K562 (cell line): ENCODE measurements at regions not wholly inside any gene's neighbourhood (a gene's known extent, or its start where the extent isn't known, plus 50 kb on each side); places are given as distances from the start of the nearest gene placed in this dataset.

ENCODE experiments used
- ATAC-seq: fragments of 200-7000 bp; cut with Tn5 transposase; 3 replicates; pipeline ENCODE4 v1.9.1; 2020; ENCODE audit warnings: moderate library complexity
- BruUV-seq: library from RNA; stranded (reverse); fragments of 400-500 nt; replicated peaks from 2 replicates; lab custom pipeline; 2021; lab: Mats Ljungman, UMichigan
- CTCF ChIA-PET: fragments of 300-600 bp; formaldehyde crosslinking; extraction: SDS; loops from one replicate; lab custom pipeline; 2021; ENCODE audit warnings: low intra/inter-chr PET ratio; lab: Yijun Ruan, JAX
- POLR2A ChIA-PET: fragments of 300-600, 350-650 bp; sonication (Branson Sonifier 250); formaldehyde crosslinking; extraction: SDS; loops from one replicate; lab custom pipeline; 2021; ENCODE audit warnings: antibody characterized with exemption, inconsistent platforms; lab: Yijun Ruan, JAX
- DNase-seq, 4 experiments: peaks; one replicate each; pipeline versions ENCODE4 v3.0.0 to v3.0.0-alpha.2; 2011 to 2018; ENCODE audit warnings: low spot score in 3 of 4, mixed read lengths in 3 of 4; ENCODE audit errors: extremely low read depth in 1 of 4
- FAIRE-seq: peaks from 2 replicates; lab custom pipeline; 2011; peaks lifted over from hg19 to GRCh38; lab: Jason Lieb, UNC
- H2AFZ ChIP-seq: 2 replicates; pipeline ENCODE4 v1.6.0; 2011; ENCODE audit warnings: low read depth, low read length, control low read depth, inconsistent platforms
- H3K27ac ChIP-seq: fragments of 200-600 bp; 3 replicates; pipeline ENCODE4 v1.8.0; 2011; ENCODE audit warnings: low read depth, mild to moderate bottlenecking, control low read depth, inconsistent platforms, low read length, moderate library complexity, mixed read lengths; ENCODE audit errors: extremely low read depth
- H3K27me3 ChIP-seq, 2 experiments: fragments of 300-600 bp in 1 of 2; 2 replicates in 1 of 2; 3 replicates in 1 of 2; pipeline versions ENCODE4 v1.6.0 to v1.8.0; 2011; ENCODE audit warnings: inconsistent platforms in 2 of 2, low read length in 2 of 2, mild to moderate bottlenecking in 1 of 2, mixed read lengths in 1 of 2, moderate library complexity in 1 of 2; ENCODE audit not compliant: control insufficient read depth in 2 of 2, insufficient read depth in 2 of 2
- H3K36me3 ChIP-seq: fragments of 300-600 bp; 3 replicates; pipeline ENCODE4 v1.8.0; 2011; ENCODE audit warnings: mild to moderate bottlenecking, low read length, inconsistent platforms; ENCODE audit not compliant: control insufficient read depth, insufficient read depth
- H3K4me1 ChIP-seq, 2 experiments: fragments of 200-600 bp in 1 of 2; replicated peaks in 1 of 2; 2 replicates in 1 of 2; 3 replicates in 1 of 2; pipeline versions ENCODE4 v1.5.1 to v1.8.0; 2011; ENCODE audit warnings: inconsistent platforms in 2 of 2, low read length in 2 of 2, mild to moderate bottlenecking in 1 of 2, mixed read lengths in 1 of 2, moderate library complexity in 1 of 2; ENCODE audit not compliant: control insufficient read depth in 2 of 2, insufficient read depth in 2 of 2
- H3K4me2 ChIP-seq: 2 replicates; pipeline ENCODE4 v1.6.1; 2011; ENCODE audit warnings: low read length, control low read depth, inconsistent platforms, mixed read lengths; ENCODE audit not compliant: insufficient read depth
- H3K4me3 ChIP-seq: fragments of 200-600 bp; sonication (generic), shearing (Covaris generic); 2 replicates; pipeline ENCODE4 v1.5.1; 2016; ENCODE audit warnings: control low read depth, inconsistent platforms
- H3K79me2 ChIP-seq: fragments of 200-600 bp; 3 replicates; pipeline ENCODE4 v1.8.0; 2011; ENCODE audit warnings: low read length, inconsistent platforms; ENCODE audit not compliant: control insufficient read depth, insufficient read depth
- H3K9ac ChIP-seq, 2 experiments: 2 replicates each; pipeline versions ENCODE4 v1.6.0 to v1.6.1; 2011; ENCODE audit warnings: low read depth in 2 of 2, low read length in 2 of 2, control low read depth in 1 of 2, inconsistent platforms in 1 of 2, mild to moderate bottlenecking in 1 of 2, mixed read lengths in 1 of 2; ENCODE audit not compliant: insufficient read depth in 1 of 2
- H3K9me1 ChIP-seq: one replicate; pipeline ENCODE4 v1.6.0; 2011; ENCODE audit warnings: inconsistent platforms, mild to moderate bottlenecking, low read length, moderate library complexity; ENCODE audit not compliant: control insufficient read depth, insufficient read depth
- H3K9me3 ChIP-seq: replicated peaks from 2 replicates; pipeline ENCODE4 v1.5.1; 2011; ENCODE audit warnings: low read depth, low read length, inconsistent platforms; ENCODE audit not compliant: control insufficient read depth, insufficient read depth
- H4K20me1 ChIP-seq: replicated peaks from 2 replicates; pipeline ENCODE4 v1.6.1; 2011; ENCODE audit warnings: low read length, inconsistent platforms, mixed read lengths; ENCODE audit not compliant: control insufficient read depth, insufficient read depth
- CHD1 ChIP-seq: fragments of 200-600 bp; sonication (generic); IDR thresholded peaks from one replicate; pipeline ENCODE4 v1.6.1; 2012; ENCODE audit warnings: mild to moderate bottlenecking, moderate library complexity, low read length, inconsistent platforms
- CREB1 ChIP-seq, 2 experiments: sonication (generic) in 1 of 2; formaldehyde crosslinking in 1 of 2; IDR thresholded peaks; 2 replicates each; pipeline versions ENCODE4 v1.6.1 to v1.8.0; 2012 to 2022; ENCODE audit warnings: inconsistent platforms in 1 of 2, mild to moderate bottlenecking in 1 of 2, missing genetic modification reagents in 1 of 2, moderate library complexity in 1 of 2
- CREB5 ChIP-seq: fragments of 250-450 bp; sonication (Bioruptor Pico); IDR thresholded peaks from 2 replicates; pipeline ENCODE4 v1.5.0; 2020; ENCODE audit warnings: mild to moderate bottlenecking
- FOS ChIP-seq: IDR thresholded peaks from 3 replicates; pipeline ENCODE4 v1.6.1; 2011; ENCODE audit not compliant: insufficient read length; ENCODE audit errors: extremely low read depth
- GTF2A2 ChIP-seq: IDR thresholded peaks from 2 replicates; pipeline ENCODE4 v1.6.1; 2016; ENCODE audit warnings: mild to moderate bottlenecking, missing genetic modification characterization, missing compliant biosample characterization
- GTF2B ChIP-seq: IDR thresholded peaks from 2 replicates; pipeline ENCODE4 v1.6.1; 2011; ENCODE audit not compliant: insufficient read length; ENCODE audit errors: extremely low read depth
- KDM5B ChIP-seq: fragments of 200-600 bp; sonication (generic); IDR thresholded peaks from 2 replicates; pipeline ENCODE4 v1.6.1; 2012; ENCODE audit warnings: low read depth, mild to moderate bottlenecking, moderate library complexity, low read length, control low read depth, inconsistent platforms; ENCODE audit not compliant: insufficient replicate concordance
- POLR3G ChIP-seq: IDR thresholded peaks from 2 replicates; pipeline ENCODE4 v1.6.1; 2011; ENCODE audit not compliant: insufficient read length, insufficient replicate concordance; ENCODE audit errors: extremely low read depth
- SMAD1 ChIP-seq: fragments of 150-350 bp; IDR thresholded peaks from 2 replicates; pipeline ENCODE4 v1.6.1; 2014; ENCODE audit warnings: low read length, low read depth; ENCODE audit not compliant: partially characterized antibody
- TCF15 ChIP-seq: fragments of 250-450 bp; sonication (Bioruptor Pico); IDR thresholded peaks from 2 replicates; pipeline ENCODE4 v1.8.0; 2022; ENCODE audit warnings: moderate library complexity, mild to moderate bottlenecking, inconsistent platforms
- ZNF384 ChIP-seq: IDR thresholded peaks from 2 replicates; pipeline ENCODE4 v1.6.1; 2012; ENCODE audit warnings: low read depth, low read length, improper control_type of control experiment
- ZNF449 ChIP-seq: fragments of 250-450 bp; sonication (Bioruptor Pico); IDR thresholded peaks from 2 replicates; pipeline ENCODE4 v1.8.0; 2022; ENCODE audit warnings: moderate library complexity, mild to moderate bottlenecking, inconsistent platforms
- ZNF79 ChIP-seq: fragments of 250-450 bp; sonication (Bioruptor Pico); IDR thresholded peaks from 2 replicates; pipeline ENCODE4 v1.4.0; 2020; ENCODE audit warnings: low read depth, mild to moderate bottlenecking, moderate library complexity
- ZSCAN32 ChIP-seq: fragments of 450-650 bp; formaldehyde crosslinking; IDR thresholded peaks from 2 replicates; pipeline ENCODE4 v1.4.0; 2020; ENCODE audit warnings: mild to moderate bottlenecking, moderate library complexity
- in situ Hi-C: fragments of 300-500 bp; cut with MboI; formaldehyde crosslinking; loops from 4 replicates; pipeline ENCODE4 v1.15.0; 2018; ENCODE audit warnings: inconsistent platforms, mixed read lengths
- intact Hi-C: fragments of 100-400 bp; cut with micrococcal nuclease; formaldehyde crosslinking; loops from 2 replicates; pipeline ENCODE4 v1.14.2; 2022

GRCh38 chr4:132860976-132861375 is 288.1 kb upstream of the PCDH10 start:
- no peaks in the 10 kb centered on the region for H3K36me3 ChIP-seq
- no peaks in the 10 kb centered on the region for H3K9me3 ChIP-seq
- BruUV-seq, result no TSS peak
- FAIRE-seq (no peak), ATAC-seq (no peak), DNase-seq (no peak)
- no peaks in the 10 kb centered on the region for H4K20me1 ChIP-seq
- H3K27ac ChIP-seq, result no peak overlapping the region
- no peak overlapping the region for H3K4me2 ChIP-seq
- H3K79me2 ChIP-seq, result no peaks in the 10 kb centered on the region
- H3K9ac ChIP-seq, result no peak overlapping the region
- no peaks in the 10 kb centered on the region for H3K9me1 ChIP-seq
- CTCF ChIA-PET, result no interaction called here
- no peaks in the 10 kb centered on the region for H3K27me3 ChIP-seq
- H3K4me1 ChIP-seq, result no peaks in the 10 kb centered on the region
- intact Hi-C loops (no loop called here), in situ Hi-C loops (no loop called here)
- no peak overlapping the region for H2AFZ ChIP-seq
- no peak for TF ChIP-seq GTF2B
- no peak for TF ChIP-seq ZNF449 (CRISPR knock-in tag)
- no peak for TF ChIP-seq CHD1
- no peak for TF ChIP-seq CREB5 (CRISPR knock-in tag)
- TF ChIP-seq FOS, result no peak
- TF ChIP-seq ZNF79 (CRISPR knock-in tag), result no peak
- TF ChIP-seq KDM5B, result no peak
- no peak for TF ChIP-seq TCF15 (CRISPR knock-in tag)
- no peak for TF ChIP-seq CREB1 (IDR thresholded peaks at IDR 0.05)
- no peak for TF ChIP-seq CREB1 (CRISPR knock-in tag; IDR thresholded peaks at IDR 0.05)
- no peak for TF ChIP-seq GTF2A2 (tag)
- no peak for TF ChIP-seq ZNF384
- no peak for TF ChIP-seq ZSCAN32 (CRISPR knock-in tag)
- no peak for TF ChIP-seq SMAD1
- no peak for TF ChIP-seq POLR3G
- H3K4me3 ChIP-seq, result no peak overlapping the region
- POLR2A ChIA-PET, result no interaction called here
